ENCODE measurements at regions not wholly inside any gene's neighbourhood (a gene's known extent, or its start where the extent isn't known, plus 50 kb on each side); places are given as distances from the start of the nearest gene placed in this dataset.

DNA sequence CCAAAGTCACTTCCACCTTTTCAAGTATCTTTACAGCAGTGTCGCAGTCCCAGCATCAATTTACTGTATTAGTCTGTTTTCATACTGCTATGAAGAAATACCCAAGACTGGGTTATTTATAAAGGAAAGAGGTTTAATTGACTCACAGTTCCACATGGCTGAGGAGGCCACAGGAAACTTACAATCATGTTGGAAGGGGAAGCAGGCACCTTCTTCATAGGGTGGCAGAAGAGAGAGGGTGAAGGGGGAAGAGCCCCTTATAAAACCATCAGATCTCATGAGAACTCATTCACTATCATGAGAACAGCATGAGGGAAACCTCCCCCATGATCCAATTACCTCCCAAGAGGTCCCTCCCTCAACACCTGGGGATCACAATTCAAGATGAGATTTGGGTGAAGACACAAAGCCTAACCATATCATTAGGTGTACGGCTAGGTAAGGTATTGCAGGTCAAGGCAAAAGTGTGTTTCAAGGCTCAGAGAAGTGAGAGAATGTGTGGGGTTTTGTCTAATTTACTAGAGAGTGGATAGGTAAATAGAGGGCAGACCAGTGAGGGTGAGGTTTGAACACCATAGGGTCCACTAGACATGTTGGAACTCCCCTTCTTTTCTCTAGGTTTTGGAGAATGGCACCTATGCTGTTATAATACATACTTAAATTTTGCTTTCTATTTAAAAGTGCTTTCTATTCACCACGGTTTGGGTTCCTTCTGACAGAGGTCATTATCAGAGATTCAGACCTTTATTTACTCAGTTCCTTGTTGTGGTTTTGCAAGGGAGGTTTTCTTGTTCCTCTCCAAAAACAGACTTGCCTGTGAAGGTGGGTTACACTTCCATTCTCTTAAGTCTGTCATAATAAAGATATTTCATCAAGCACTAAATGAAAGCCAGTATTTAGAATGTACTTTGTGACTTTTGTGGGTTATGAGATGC is 186.6 kb downstream of the CPEB2 start:
- WGBS (ENCODE audit: insufficient coverage): 43% methylated on average over 2 of the region's 3 CpGs
- Mint-ChIP-seq H3K9me3 (no peaks in the 10 kb centered on the region), H3K36me3 (no peaks in the 10 kb centered on the region), H3K4me3 (no peak overlapping the region), H3K4me1 (no peaks in the 10 kb centered on the region), H3K27me3 (ENCODE audit: low read depth in 2 of 2) (peaks cover 4 to 9% of the 10 kb centered on the region in 2 donors), H3K27ac (no peak overlapping the region)
- Histone ChIP-seq H3K27me3 (ENCODE audit: control insufficient read depth, insufficient read depth, low read length) (no peaks in the 10 kb centered on the region), H3K27ac (ENCODE audit: low read length) (no peak overlapping the region), H3K36me3 (ENCODE audit: control insufficient read depth, insufficient read depth, low read length) (no peaks in the 10 kb centered on the region), H3K9me3 (ENCODE audit: control insufficient read depth, insufficient read depth, low read length) (no peaks in the 10 kb centered on the region), H3K4me1 (ENCODE audit: control insufficient read depth, insufficient read depth, low read length) (no peaks in the 10 kb centered on the region), H3K4me3 (ENCODE audit: low read length) (no peak overlapping the region)
- intact Hi-C loops (cut with micrococcal nuclease): no loop called here
- TF ChIP-seq, protein P1, sequence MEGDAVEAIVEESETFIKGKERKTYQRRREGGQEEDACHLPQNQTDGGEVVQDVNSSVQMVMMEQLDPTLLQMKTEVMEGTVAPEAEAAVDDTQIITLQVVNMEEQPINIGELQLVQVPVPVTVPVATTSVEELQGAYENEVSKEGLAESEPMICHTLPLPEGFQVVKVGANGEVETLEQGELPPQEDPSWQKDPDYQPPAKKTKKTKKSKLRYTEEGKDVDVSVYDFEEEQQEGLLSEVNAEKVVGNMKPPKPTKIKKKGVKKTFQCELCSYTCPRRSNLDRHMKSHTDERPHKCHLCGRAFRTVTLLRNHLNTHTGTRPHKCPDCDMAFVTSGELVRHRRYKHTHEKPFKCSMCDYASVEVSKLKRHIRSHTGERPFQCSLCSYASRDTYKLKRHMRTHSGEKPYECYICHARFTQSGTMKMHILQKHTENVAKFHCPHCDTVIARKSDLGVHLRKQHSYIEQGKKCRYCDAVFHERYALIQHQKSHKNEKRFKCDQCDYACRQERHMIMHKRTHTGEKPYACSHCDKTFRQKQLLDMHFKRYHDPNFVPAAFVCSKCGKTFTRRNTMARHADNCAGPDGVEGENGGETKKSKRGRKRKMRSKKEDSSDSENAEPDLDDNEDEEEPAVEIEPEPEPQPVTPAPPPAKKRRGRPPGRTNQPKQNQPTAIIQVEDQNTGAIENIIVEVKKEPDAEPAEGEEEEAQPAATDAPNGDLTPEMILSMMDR (IDR thresholded peaks at IDR 0.05): no peak
- DNase-seq (no peak), ATAC-seq (no peak)

DNA sequence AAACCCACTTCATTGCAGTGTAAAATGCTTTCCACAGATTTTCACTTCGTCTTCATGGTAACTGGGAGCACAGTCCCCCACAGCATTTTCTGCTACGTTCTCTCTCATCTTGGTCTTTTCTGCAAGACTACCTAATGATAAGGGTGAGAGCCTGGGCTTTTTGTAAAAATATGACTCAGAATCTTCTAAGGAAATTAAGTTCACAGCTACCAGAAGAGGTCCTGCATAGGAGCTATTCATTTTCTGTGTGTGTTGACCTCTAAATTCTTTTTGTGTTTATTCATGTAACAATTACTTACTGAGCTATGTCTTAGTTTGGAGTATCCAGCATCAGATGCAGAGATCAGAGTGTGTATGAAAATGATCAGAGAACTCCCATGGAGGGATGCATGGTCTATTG is 192.2 kb downstream of the CPEB2 start:
- H3K9me3 Mint-ChIP-seq: no peaks in the 10 kb centered on the region
- H3K4me3 Mint-ChIP-seq: no peak overlapping the region
- DNase-seq: no peak
- intact Hi-C loops (cut with micrococcal nuclease): no loop called here
- H3K27ac Mint-ChIP-seq: no peak overlapping the region
- ATAC-seq: no peak
- 66% methylated on average over 2 of the region's 2 CpGs for WGBS (ENCODE audit: insufficient coverage)
- TF ChIP-seq, protein P1 (IDR thresholded peaks at IDR 0.05): no peak
- no peak overlapping the region for H3K4me3 ChIP-seq (ENCODE audit: low read length)
- no peaks in the 10 kb centered on the region for H3K27me3 ChIP-seq (ENCODE audit: control insufficient read depth, insufficient read depth, low read length)
- H3K27me3 Mint-ChIP-seq (ENCODE audit: low read depth in 2 of 2): peaks cover 3 to 6% of the 10 kb centered on the region in 2 donors
- H3K36me3 ChIP-seq (ENCODE audit: control insufficient read depth, insufficient read depth, low read length): no peaks in the 10 kb centered on the region
- H3K27ac ChIP-seq (ENCODE audit: low read length): no peak overlapping the region
- H3K4me1 ChIP-seq (ENCODE audit: control insufficient read depth, insufficient read depth, low read length): no peaks in the 10 kb centered on the region
- H3K4me1 Mint-ChIP-seq: no peaks in the 10 kb centered on the region
- no peaks in the 10 kb centered on the region for H3K9me3 ChIP-seq (ENCODE audit: control insufficient read depth, insufficient read depth, low read length)
- no peaks in the 10 kb centered on the region for H3K36me3 Mint-ChIP-seq

DNA sequence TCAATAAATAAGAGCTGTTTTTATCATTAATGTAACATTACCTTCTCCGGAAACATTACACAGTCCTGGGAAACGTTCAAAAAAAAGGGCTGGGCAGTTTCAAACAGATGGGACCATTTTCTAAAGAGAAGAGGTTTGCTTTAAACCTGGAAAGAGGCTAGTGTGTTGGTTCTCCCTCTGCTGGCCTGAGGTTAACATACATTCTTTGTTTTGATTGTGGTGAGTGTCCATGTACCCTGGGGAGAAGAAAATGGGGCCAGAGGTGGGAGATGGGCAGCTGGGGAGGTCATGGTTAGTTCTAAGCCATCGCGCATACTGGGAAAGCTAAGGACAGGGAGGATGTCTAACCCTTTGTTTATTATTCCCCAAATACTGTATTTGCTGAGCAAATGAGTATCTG is 194.7 kb downstream of the CPEB2 start:
- Histone ChIP-seq H3K9me3 (ENCODE audit: control insufficient read depth, insufficient read depth, low read length) (no peaks in the 10 kb centered on the region), H3K36me3 (ENCODE audit: control insufficient read depth, insufficient read depth, low read length) (no peaks in the 10 kb centered on the region), H3K4me3 (ENCODE audit: low read length) (no peak overlapping the region), H3K4me1 (ENCODE audit: control insufficient read depth, insufficient read depth, low read length) (no peaks in the 10 kb centered on the region), H3K27ac (ENCODE audit: low read length) (no peak overlapping the region), H3K27me3 (ENCODE audit: control insufficient read depth, insufficient read depth, low read length) (no peaks in the 10 kb centered on the region)
- no peaks in the 10 kb centered on the region for H3K9me3 Mint-ChIP-seq
- DNase-seq (no peak), ATAC-seq (no peak)
- H3K27ac Mint-ChIP-seq: no peak overlapping the region
- 79% methylated on average over 4 of the region's 4 CpGs for WGBS (ENCODE audit: insufficient coverage)
- H3K4me1 Mint-ChIP-seq: no peaks in the 10 kb centered on the region
- intact Hi-C loops (cut with micrococcal nuclease): no loop called here
- TF ChIP-seq, protein P1 (IDR thresholded peaks at IDR 0.05): no peak
- no peaks in the 10 kb centered on the region for H3K36me3 Mint-ChIP-seq
- peaks cover 3 to 6% of the 10 kb centered on the region in 2 donors for H3K27me3 Mint-ChIP-seq (ENCODE audit: low read depth in 2 of 2)
- H3K4me3 Mint-ChIP-seq: no peak overlapping the region

Data from natural killer cell (primary cell).